ENCODE measurements at regions not wholly inside any gene's neighbourhood (a gene's known extent, or its start where the extent isn't known, plus 50 kb on each side); places are given as distances from the start of the nearest gene placed in this dataset.
A peak's percentile ranks its signal among the peaks of the same experiment; 100 is the strongest.

GRCh38 chr1:10866321-10867093 lies 70.1 kb upstream of the CASZ1 start:
- no peak for TF ChIP-seq CTCF (IDR thresholded peaks at IDR 0.05; ENCODE audit: control insufficient read depth, extremely low read depth, insufficient read depth)
- peak overlapping the region; percentile 20; the same call in 1 of the 2 replicates for H3K4me3 ChIP-seq (ENCODE audit: low read depth, low read length)
- no peak for DNase-seq (ENCODE audit: low read depth)

DNA sequence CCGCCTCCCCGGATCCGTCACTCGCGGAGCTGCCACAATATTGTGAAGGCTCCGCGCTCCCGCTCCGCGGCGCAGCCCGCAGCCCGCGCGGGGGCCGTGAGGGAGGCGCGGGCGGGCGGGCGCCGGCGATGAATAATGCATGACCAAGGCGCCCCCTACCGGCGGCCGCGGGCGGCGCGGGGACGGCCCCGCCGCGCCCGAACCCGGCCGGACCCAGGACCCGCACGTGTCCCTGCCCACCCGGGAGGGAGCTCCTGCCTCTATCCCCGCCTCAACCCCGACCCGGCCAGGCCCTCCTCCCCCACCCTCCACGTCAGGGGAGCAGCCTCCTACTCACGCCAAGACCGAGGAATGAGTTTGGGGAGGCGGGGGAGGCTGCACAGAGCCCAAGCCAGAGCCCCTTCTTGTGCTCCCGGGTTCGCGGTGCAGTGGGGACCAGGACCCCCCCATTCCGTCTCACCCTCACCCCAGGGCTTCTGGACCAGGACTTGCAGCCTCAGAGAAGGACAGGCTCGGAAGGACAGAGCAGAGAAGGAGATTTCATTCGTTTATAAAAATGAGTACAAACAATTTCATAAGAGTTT lies 70.8 kb upstream of the CASZ1 start:
- 0 out of 2 replicates have a peak overlapping the region, but pooled peaks have one; percentile 21 for H3K4me3 ChIP-seq (ENCODE audit: low read depth, low read length)
- peak; percentile 78 for TF ChIP-seq CTCF (IDR thresholded peaks at IDR 0.05; ENCODE audit: control insufficient read depth, extremely low read depth, insufficient read depth)
- no peak for DNase-seq (ENCODE audit: low read depth)

GRCh38 chr1:10867914-10868598 lies 71.6 kb upstream of the CASZ1 start:
- TF ChIP-seq CTCF (IDR thresholded peaks at IDR 0.05; ENCODE audit: control insufficient read depth, extremely low read depth, insufficient read depth), result no peak
- no peak overlapping the region for H3K4me3 ChIP-seq (ENCODE audit: low read depth, low read length)
- DNase-seq (ENCODE audit: low read depth), result no peak

DNA sequence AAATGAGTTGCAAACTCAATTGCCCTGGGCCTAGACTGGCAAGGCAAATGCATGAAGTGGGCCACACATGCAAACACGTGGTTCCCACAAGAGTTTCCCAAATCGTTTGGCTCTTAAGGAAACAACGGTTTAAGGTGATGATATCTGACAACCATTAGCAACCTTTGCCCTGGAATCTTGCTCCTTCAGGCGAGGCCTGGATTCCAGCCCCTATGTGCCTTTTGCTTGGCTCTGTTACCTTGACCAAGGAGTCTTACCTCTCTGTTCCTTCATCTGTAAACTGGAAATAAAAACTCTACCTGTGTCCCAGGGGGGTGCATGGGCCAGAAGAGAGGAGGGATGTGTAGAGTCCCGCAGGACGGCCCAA lies 72.1 kb upstream of the CASZ1 start:
- H3K4me3 ChIP-seq (ENCODE audit: low read depth, low read length), result no peak overlapping the region
- no peak for TF ChIP-seq CTCF (IDR thresholded peaks at IDR 0.05; ENCODE audit: control insufficient read depth, extremely low read depth, insufficient read depth)
- DNase-seq (ENCODE audit: low read depth), result no peak

GRCh38 chr1:10869933-10870332 lies 73.5 kb upstream of the CASZ1 start:
- TF ChIP-seq CTCF (IDR thresholded peaks at IDR 0.05; ENCODE audit: control insufficient read depth, extremely low read depth, insufficient read depth), result no peak
- DNase-seq (ENCODE audit: low read depth), result no peak
- H3K4me3 ChIP-seq (ENCODE audit: low read depth, low read length), result no peak overlapping the region

GRCh38 chr1:10870493-10871096 lies 74.1 kb upstream of the CASZ1 start:
- DNase-seq (ENCODE audit: low read depth), result no peak
- H3K4me3 ChIP-seq (ENCODE audit: low read depth, low read length), result no peak overlapping the region
- TF ChIP-seq CTCF (IDR thresholded peaks at IDR 0.05; ENCODE audit: control insufficient read depth, extremely low read depth, insufficient read depth), result no peak

Measured in LNCaP clone FGC (cell line).